Pons (tissue), 1 donor: ENCODE measurements at regions not wholly inside any gene's neighbourhood (a gene's known extent, or its start where the extent isn't known, plus 50 kb on each side); places are given as distances from the start of the nearest gene placed in this dataset.
"Not testable (repeated sequence)": the region's sequence is repeated elsewhere in the genome, so short reads cannot be mapped to it uniquely, and the experiment has no call there.

Source experiments
- DNase-seq: peaks from one replicate; pipeline ENCODE4 v3.0.0-alpha.2; 2016; ENCODE audit warnings: low spot score

GRCh38 chr12:89878950-89879349 lies 170.3 kb upstream of the ATP2B1 start:
- no peak for DNase-seq

DNA sequence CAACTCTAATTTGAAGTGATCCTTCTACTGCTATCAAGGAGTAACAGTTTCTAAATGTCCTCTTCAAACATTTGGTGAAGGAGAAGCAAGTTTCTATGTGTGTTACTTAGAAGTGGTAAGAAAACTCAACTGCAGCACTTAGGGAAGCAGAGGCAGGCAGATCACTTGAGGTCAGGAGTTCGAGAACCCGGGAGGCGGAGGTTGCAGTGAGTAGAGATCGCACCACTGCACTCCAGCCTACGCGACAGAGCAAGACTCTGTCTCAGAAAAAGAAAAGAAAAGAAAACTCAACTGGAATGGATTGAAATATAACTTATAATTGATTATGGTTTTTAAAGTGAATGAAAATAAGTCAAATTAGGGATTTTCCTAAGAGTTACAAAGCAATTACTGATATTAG lies 169.7 kb upstream of the ATP2B1 start:
- DNase-seq: no peak

DNA sequence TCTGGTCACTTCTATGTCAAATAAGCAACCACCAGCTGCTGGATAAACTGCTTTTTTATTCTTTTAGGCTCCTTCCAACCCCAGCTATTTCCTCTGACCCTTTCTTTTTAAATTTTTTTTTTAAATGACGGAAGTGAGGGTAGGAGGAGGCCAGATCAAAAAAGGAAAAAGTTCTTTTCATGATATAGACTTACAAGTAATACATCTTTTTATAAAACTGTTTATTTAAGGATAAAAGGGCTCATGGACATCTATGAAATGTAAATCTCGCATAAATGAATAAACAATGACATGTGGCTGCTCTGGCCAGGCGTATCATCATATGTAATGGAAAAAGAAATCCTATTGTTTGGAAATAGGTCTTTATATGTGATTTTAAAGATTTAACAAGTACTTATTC lies 169.0 kb upstream of the ATP2B1 start:
- DNase-seq: no peak

- no peak for DNase-seq
Measured at GRCh38 chr12:89877136-89877535, 168.5 kb upstream of the ATP2B1 start.

DNA sequence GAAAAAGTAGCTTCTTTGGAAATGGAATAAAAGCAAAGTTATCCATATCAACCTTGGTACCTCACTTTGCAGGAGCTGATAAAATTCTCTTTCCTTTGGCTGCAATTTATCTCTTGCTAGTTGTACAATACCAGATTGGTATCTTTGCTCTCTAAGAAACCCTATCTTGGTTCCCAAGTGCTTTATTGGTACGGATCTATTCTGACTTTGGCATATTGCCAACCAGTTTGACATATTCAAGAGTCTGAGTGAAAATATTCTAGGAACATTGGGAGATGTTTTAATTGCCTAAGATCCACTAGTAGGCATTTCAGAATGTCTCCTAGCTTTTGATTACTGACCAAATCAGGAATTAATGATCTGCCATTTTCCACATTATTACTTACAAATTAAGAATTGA lies 167.2 kb upstream of the ATP2B1 start:
- no peak for DNase-seq

GRCh38 chr12:89875225-89875624 lies 166.6 kb upstream of the ATP2B1 start:
- DNase-seq: no peak

- DNase-seq: no peak
Measured at GRCh38 chr12:89874146-89874545, 165.5 kb upstream of the ATP2B1 start.

GRCh38 chr12:89873745-89874144 lies 165.1 kb upstream of the ATP2B1 start:
- no peak for DNase-seq

DNA sequence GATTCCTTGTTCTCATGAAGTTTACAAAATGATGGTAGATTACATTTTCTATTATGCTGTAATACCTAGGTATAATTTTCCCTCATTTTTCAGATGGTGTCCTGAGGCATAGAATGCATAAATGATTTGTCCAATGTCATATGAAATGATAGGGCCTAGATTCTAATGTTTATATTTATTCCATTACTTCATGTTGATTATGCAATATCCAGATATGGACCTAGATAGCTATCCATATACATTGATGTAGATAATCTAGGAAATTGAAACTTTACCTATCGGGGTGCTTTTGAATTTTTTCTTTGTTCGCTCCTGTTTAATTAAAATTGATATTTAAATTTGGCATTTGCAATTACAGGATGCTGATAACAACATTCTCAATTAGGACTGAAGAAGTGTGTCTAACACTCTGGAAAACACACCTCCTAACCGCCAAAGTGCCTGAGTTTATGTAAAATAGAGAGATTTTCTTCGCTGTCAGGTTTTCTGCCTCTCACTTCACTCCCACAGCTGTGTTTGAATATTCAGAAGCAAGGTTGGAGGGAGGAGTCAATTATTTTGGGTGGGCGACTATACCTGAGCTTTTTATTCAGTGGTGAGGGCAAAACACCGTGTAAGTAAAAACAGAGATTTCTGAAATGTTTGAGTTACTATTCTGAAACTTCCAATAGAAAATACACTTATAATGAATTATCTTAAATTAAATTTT lies 164.4 kb upstream of the ATP2B1 start:
- no peak for DNase-seq

DNA sequence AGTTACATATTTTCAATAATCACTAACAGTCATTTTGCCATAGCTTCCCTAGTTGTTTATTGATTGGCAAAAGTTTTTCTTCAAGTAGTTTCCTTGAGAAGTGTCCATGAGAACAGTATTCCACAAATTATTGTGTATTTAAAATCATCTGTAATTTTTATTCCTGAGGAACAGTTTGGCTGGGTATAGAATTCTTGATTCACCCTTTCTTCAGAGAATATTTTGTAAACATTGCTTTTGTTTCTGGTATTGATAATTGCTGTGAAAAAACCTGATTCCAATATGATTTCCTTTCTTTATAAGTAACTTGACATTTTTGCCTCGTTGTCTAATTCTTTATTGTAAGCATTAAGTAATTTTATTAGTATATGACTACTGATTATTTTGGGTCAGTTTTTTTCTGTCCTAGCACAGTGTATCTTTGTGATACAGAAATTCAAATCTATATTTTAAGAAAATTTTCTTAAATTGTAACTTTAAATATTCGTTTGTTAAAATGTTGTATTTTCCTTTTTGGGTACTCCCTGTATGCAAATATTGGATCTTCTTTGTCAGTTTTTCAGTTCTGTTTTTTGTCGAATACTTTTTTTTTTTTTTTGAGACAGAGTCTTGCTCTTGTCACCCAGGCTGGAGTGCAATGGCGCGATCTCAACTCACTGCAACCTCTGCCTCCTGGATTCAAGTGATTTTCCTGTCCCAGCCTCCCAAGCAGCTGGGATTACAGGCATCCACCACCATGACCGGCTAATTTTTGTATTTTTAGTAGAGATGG lies 162.0 kb upstream of the ATP2B1 start:
- no peak for DNase-seq

- not testable (repeated sequence) for DNase-seq
Measured at GRCh38 chr12:89867611-89868010, 159.0 kb upstream of the ATP2B1 start.

GRCh38 chr12:89864411-89864810 lies 155.8 kb upstream of the ATP2B1 start:
- no peak for DNase-seq

- peak; percentile 26 for DNase-seq
Measured at GRCh38 chr12:89863968-89864367, 155.3 kb upstream of the ATP2B1 start.

- peak; percentile 20 for DNase-seq
Measured at GRCh38 chr12:89863493-89863938, 154.9 kb upstream of the ATP2B1 start.

- peak; percentile 82 for DNase-seq
Measured at GRCh38 chr12:89862511-89863445, 154.1 kb upstream of the ATP2B1 start.

DNA sequence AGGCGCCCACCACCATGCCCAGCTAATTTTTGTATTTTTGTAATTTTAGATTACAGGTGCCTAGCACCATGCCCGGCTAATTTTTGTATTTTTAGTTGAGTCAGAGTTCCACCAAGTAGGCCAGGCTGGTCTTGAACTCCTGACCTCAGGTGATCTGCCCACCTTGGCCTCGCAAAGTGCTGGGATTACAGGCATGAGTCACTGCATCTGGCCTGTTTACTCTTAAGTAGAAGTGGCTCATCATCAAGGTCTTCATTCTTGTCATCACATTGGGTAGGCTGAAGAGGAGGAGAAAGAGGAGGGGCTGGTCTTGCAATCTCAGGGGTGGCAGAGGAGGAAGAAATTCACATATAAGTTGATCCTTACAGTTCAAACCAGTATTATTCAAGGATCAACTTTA lies 152.4 kb upstream of the ATP2B1 start:
- DNase-seq: no peak

GRCh38 chr12:89859508-89860220 lies 151.0 kb upstream of the ATP2B1 start:
- DNase-seq: no peak

DNA sequence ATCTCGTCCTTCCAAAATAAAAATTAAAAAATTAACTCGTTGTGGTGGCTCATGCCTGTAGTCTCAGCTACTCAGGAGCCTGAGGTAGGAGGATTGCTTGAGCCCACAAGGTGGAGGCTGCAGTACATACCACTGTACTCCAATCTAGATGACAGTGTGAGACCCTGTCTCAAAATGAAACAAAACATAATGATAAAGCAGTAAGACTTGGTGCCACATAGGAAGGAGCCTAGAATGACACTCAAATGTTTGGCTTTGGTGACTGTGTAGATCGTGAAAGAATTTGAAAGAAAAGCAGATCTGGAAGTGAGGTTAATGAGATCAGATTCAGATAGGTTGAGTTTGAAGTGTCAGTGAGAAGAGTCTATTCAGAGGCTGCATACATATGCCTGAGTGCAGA lies 150.1 kb upstream of the ATP2B1 start:
- DNase-seq: no peak

GRCh38 chr12:89857652-89858274 lies 149.1 kb upstream of the ATP2B1 start:
- DNase-seq: peak; percentile 60

DNA sequence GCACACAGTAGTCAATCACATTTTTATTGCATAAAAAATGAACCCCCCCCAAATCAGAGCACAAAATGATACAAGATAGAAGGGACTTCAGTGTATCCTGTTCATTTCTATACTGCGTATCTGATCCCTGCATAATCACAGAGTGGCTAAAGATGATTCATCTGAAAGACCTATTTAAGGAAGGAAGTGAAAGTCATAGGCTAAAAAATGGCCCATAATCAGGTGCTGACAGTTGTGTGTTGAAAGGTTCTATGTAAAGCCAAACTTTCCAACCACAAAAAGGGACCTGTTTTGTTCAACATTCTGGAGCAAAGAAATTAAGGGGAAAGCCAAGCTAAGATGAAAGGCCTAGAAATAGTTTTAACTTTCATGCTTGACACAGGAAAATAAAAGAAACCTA lies 147.8 kb upstream of the ATP2B1 start:
- DNase-seq: no peak

GRCh38 chr12:89848732-89849131 lies 140.1 kb upstream of the ATP2B1 start:
- no peak for DNase-seq
